Caco-2 (cell line): ENCODE measurements at regions not wholly inside any gene's neighbourhood (a gene's known extent, or its start where the extent isn't known, plus 50 kb on each side); places are given as distances from the start of the nearest gene placed in this dataset.

Experiments used
- BruUV-seq: library from RNA; stranded (reverse); fragments of 400-500 nt; replicated peaks from 2 replicates; lab custom pipeline; 2021; lab: Mats Ljungman, UMichigan
- CTCF ChIA-PET: fragments of 300-600 bp; sonication (Branson Sonifier 250); formaldehyde crosslinking; loops from one replicate; lab custom pipeline; 2022; ENCODE audit warnings: antibody characterized with exemption; lab: Charles Lee
- POLR2A ChIA-PET: fragments of 300-600 bp; sonication (Branson Sonifier 250); formaldehyde crosslinking; loops from one replicate; lab custom pipeline; 2022; ENCODE audit warnings: antibody characterized with exemption; lab: Charles Lee
- DNase-seq, 2 experiments: peaks; one replicate each; pipeline versions ENCODE4 v3.0.0 to v3.0.0-alpha.2; 2020 to 2022
- H3K27me3 ChIP-seq: replicated peaks from 2 replicates; pipeline ENCODE4 v1.6.0; 2011; ENCODE audit warnings: low read length; ENCODE audit not compliant: control insufficient read depth, insufficient read depth
- H3K36me3 ChIP-seq: 2 replicates; pipeline ENCODE4 v1.5.1; 2011; ENCODE audit warnings: low read length; ENCODE audit not compliant: control insufficient read depth, insufficient read depth
- H3K4me1 ChIP-seq: fragments of 250-450 bp; sonication (Bioruptor Pico); 2 replicates; pipeline ENCODE4 v1.5.1; 2020; ENCODE audit warnings: mild to moderate bottlenecking
- H3K4me3 ChIP-seq: 2 replicates; pipeline ENCODE4 v1.5.1; 2011; ENCODE audit warnings: low read depth, mild to moderate bottlenecking, control low read depth, low read length
- H3K9me3 ChIP-seq: fragments of 250-450 bp; sonication (Bioruptor Pico); 2 replicates; pipeline ENCODE4 v1.5.1; 2020; ENCODE audit warnings: mild to moderate bottlenecking, moderate library complexity
- H3K27ac Mint-ChIP-seq: one replicate; pipeline ENCODE4 v1.8.0; 2022; ENCODE audit warnings: mixed read lengths; ENCODE audit not compliant: unreplicated experiment
- H3K27me3 Mint-ChIP-seq: one replicate; pipeline ENCODE4 v1.8.0; 2022; ENCODE audit warnings: mixed read lengths; ENCODE audit not compliant: insufficient read depth, unreplicated experiment
- H3K36me3 Mint-ChIP-seq: one replicate; pipeline ENCODE4 v1.8.0; 2022; ENCODE audit warnings: mild to moderate bottlenecking, mixed read lengths; ENCODE audit not compliant: insufficient read depth, unreplicated experiment
- H3K4me1 Mint-ChIP-seq: one replicate; pipeline ENCODE4 v1.8.0; 2022; ENCODE audit warnings: low read depth, mixed read lengths; ENCODE audit not compliant: unreplicated experiment
- H3K4me3 Mint-ChIP-seq: one replicate; pipeline ENCODE4 v1.8.0; 2022; ENCODE audit warnings: mild to moderate bottlenecking, moderate library complexity, mixed read lengths; ENCODE audit not compliant: unreplicated experiment
- H3K9me3 Mint-ChIP-seq: one replicate; pipeline ENCODE4 v1.8.0; 2022; ENCODE audit warnings: mixed read lengths; ENCODE audit not compliant: unreplicated experiment
- CTCF ChIP-seq, 2 experiments: fragments of 200-600 bp in 1 of 2; IDR thresholded peaks; 1 replicate in 1 of 2; 2 replicates in 1 of 2; pipeline versions ENCODE4 v1.5.1 to v1.8.0; 2011 to 2022; ENCODE audit warnings: antibody characterized with exemption in 1 of 2, control low read depth in 1 of 2, inconsistent platforms in 1 of 2, low read depth in 1 of 2, low read length in 1 of 2, mild to moderate bottlenecking in 1 of 2, moderate library complexity in 1 of 2; ENCODE audit not compliant: insufficient read depth in 1 of 2, severe bottlenecking in 1 of 2, unreplicated experiment in 1 of 2
- intact Hi-C: fragments of 100-400 bp; cut with micrococcal nuclease; formaldehyde crosslinking; loops from one replicate; pipeline ENCODE4 v1.10.0; 2022; ENCODE audit not compliant: unreplicated experiment

GRCh38 chr11:42498971-42499370 is 812.8 kb upstream of the API5 start:
- no peak for DNase-seq
- Mint-ChIP-seq H3K4me3 (no peak overlapping the region), H3K4me1 (no peaks in the 10 kb centered on the region), H3K27me3 (no peaks in the 10 kb centered on the region), H3K27ac (no peak overlapping the region), H3K36me3 (no peaks in the 10 kb centered on the region), H3K9me3 (no peaks in the 10 kb centered on the region)
- intact Hi-C loops = no loop called here
- BruUV-seq = no TSS peak
- Histone ChIP-seq H3K9me3 (no peaks in the 10 kb centered on the region), H3K4me1 (no peaks in the 10 kb centered on the region), H3K27me3 (no peaks in the 10 kb centered on the region), H3K4me3 (no peak overlapping the region), H3K36me3 (no peaks in the 10 kb centered on the region)
- ChIA-PET POLR2A (no interaction called here), CTCF (no interaction called here)
- TF ChIP-seq CTCF (IDR thresholded peaks at IDR 0.05; ENCODE audit: insufficient read depth in 1 of 2, low read depth in 1 of 2, low read length in 1 of 2, severe bottlenecking in 1 of 2, unreplicated experiment in 1 of 2) = no peak

GRCh38 chr11:42502151-42502550 is 809.6 kb upstream of the API5 start:
- TF ChIP-seq CTCF (IDR thresholded peaks at IDR 0.05; ENCODE audit: insufficient read depth in 1 of 2, low read depth in 1 of 2, low read length in 1 of 2, severe bottlenecking in 1 of 2, unreplicated experiment in 1 of 2) = no peak
- Histone ChIP-seq H3K4me3 (no peak overlapping the region), H3K36me3 (no peaks in the 10 kb centered on the region), H3K4me1 (no peaks in the 10 kb centered on the region), H3K27me3 (no peaks in the 10 kb centered on the region), H3K9me3 (no peaks in the 10 kb centered on the region)
- H3K27me3 Mint-ChIP-seq = no peaks in the 10 kb centered on the region
- H3K4me1 Mint-ChIP-seq = no peaks in the 10 kb centered on the region
- H3K9me3 Mint-ChIP-seq = no peaks in the 10 kb centered on the region
- ChIA-PET POLR2A (no interaction called here), CTCF (no interaction called here)
- no peaks in the 10 kb centered on the region for H3K36me3 Mint-ChIP-seq
- H3K4me3 Mint-ChIP-seq = no peak overlapping the region
- no TSS peak for BruUV-seq
- DNase-seq = no peak
- intact Hi-C loops = no loop called here
- H3K27ac Mint-ChIP-seq = no peak overlapping the region

GRCh38 chr11:42521994-42522393 is 789.8 kb upstream of the API5 start:
- no peak overlapping the region for H3K4me3 Mint-ChIP-seq
- no peak for DNase-seq
- ChIA-PET CTCF (no interaction called here), POLR2A (no interaction called here)
- H3K4me3 ChIP-seq = no peak overlapping the region
- no peaks in the 10 kb centered on the region for H3K4me1 Mint-ChIP-seq
- no peaks in the 10 kb centered on the region for H3K27me3 ChIP-seq
- BruUV-seq = no TSS peak
- H3K9me3 ChIP-seq = no peaks in the 10 kb centered on the region
- no peaks in the 10 kb centered on the region for H3K4me1 ChIP-seq
- H3K27ac Mint-ChIP-seq = no peak overlapping the region
- H3K36me3 Mint-ChIP-seq = no peaks in the 10 kb centered on the region
- no peaks in the 10 kb centered on the region for H3K27me3 Mint-ChIP-seq
- no peaks in the 10 kb centered on the region for H3K36me3 ChIP-seq
- intact Hi-C loops = loop anchor here (10.0 kb wide), 1 partner anchor 347 kb away; no protein-coding TSS in a partner anchor
- TF ChIP-seq CTCF (IDR thresholded peaks at IDR 0.05; ENCODE audit: insufficient read depth in 1 of 2, low read depth in 1 of 2, low read length in 1 of 2, severe bottlenecking in 1 of 2, unreplicated experiment in 1 of 2) = no peak
- H3K9me3 Mint-ChIP-seq = no peaks in the 10 kb centered on the region
